DND-41 (cell line): ENCODE measurements at regions not wholly inside any gene's neighbourhood (a gene's known extent, or its start where the extent isn't known, plus 50 kb on each side); places are given as distances from the start of the nearest gene placed in this dataset.

ENCODE experiments used
- ATAC-seq: fragments of 200-7000 bp; cut with Tn5 transposase; 3 replicates; pipeline ENCODE4 v1.9.1; 2021; ENCODE audit warnings: low read depth; ENCODE audit not compliant: insufficient read depth
- DNase-seq: peaks from one replicate; pipeline ENCODE4 v3.0.0-alpha.2; 2020
- H2AFZ ChIP-seq: 2 replicates; pipeline ENCODE4 v1.6.0; 2012; ENCODE audit warnings: low read depth, low read length
- H3K27ac ChIP-seq: 2 replicates; pipeline ENCODE4 v1.5.1; 2012; ENCODE audit warnings: low read length, inconsistent platforms
- H3K27me3 ChIP-seq: fragments of 200-600 bp; sonication (generic); 2 replicates; pipeline ENCODE4 v1.6.0; 2012; ENCODE audit warnings: low read length, mild to moderate bottlenecking, inconsistent platforms; ENCODE audit not compliant: insufficient read depth, poor library complexity
- H3K36me3 ChIP-seq: 2 replicates; pipeline ENCODE4 v1.5.1; 2012; ENCODE audit warnings: low read length, inconsistent platforms; ENCODE audit not compliant: insufficient read depth
- H3K4me1 ChIP-seq: 2 replicates; pipeline ENCODE4 v1.5.1; 2012; ENCODE audit warnings: mild to moderate bottlenecking, low read length; ENCODE audit not compliant: insufficient read depth
- H3K4me2 ChIP-seq: 2 replicates; pipeline ENCODE4 v1.6.0; 2012; ENCODE audit warnings: mild to moderate bottlenecking, moderate library complexity, low read length, inconsistent platforms; ENCODE audit not compliant: insufficient read depth
- H3K4me3 ChIP-seq, 2 experiments: fragments of 200-600 bp in 1 of 2; shearing (Covaris generic) in 1 of 2; 2 replicates each; pipeline ENCODE4 v1.5.1; 2012 to 2016; ENCODE audit warnings: inconsistent platforms in 2 of 2, low read length in 2 of 2, mild to moderate bottlenecking in 2 of 2, low read depth in 1 of 2, moderate library complexity in 1 of 2
- H3K79me2 ChIP-seq: 2 replicates; pipeline ENCODE4 v1.6.0; 2012; ENCODE audit warnings: low read length, inconsistent platforms; ENCODE audit not compliant: insufficient read depth
- H3K9ac ChIP-seq: 2 replicates; pipeline ENCODE4 v1.6.0; 2012; ENCODE audit warnings: low read depth, mild to moderate bottlenecking, inconsistent platforms, low read length, moderate library complexity
- H3K9me3 ChIP-seq: 2 replicates; pipeline ENCODE4 v1.5.1; 2012; ENCODE audit warnings: low read length, moderate library complexity, mild to moderate bottlenecking, inconsistent platforms; ENCODE audit not compliant: insufficient read depth, severe bottlenecking
- H4K20me1 ChIP-seq: 2 replicates; pipeline ENCODE4 v1.6.0; 2012; ENCODE audit warnings: low read length; ENCODE audit not compliant: insufficient read depth
- EZH2 ChIP-seq: IDR thresholded peaks from 3 replicates; pipeline ENCODE4 v1.6.1; 2012; ENCODE audit warnings: borderline replicate concordance, low read depth, mild to moderate bottlenecking, moderate library complexity, low read length, inconsistent platforms; ENCODE audit not compliant: severe bottlenecking
- TF ChIP-seq, protein P1 (sequence below): IDR thresholded peaks from 2 replicates; pipeline ENCODE4 v1.5.1; 2012; ENCODE audit warnings: borderline replicate concordance, low read length, moderate library complexity, mild to moderate bottlenecking; ENCODE audit not compliant: poor library complexity, severe bottlenecking; ENCODE audit errors: extremely low read depth

DNA sequence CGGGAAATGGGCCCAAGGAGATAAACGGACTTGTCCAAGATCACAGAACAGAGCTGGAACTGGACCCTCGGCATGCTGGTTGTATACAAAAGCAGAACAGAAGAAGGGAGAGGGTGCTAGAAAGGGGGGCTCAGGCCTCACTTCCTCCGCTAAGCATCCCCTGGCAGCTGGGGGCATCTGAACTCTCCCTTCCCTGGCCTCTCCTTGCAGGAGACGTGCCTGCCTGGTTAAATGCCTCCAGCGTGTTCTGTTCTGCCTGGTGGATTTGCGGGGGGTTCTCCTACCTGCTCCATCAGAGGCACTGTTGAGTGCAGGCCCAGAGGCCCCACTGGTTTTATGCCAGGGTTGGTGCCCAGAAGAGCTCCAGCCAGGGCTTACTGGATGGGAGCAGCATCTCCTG is 124.7 kb downstream of the ZFP36L2 start:
- DNase-seq, result no peak
- TF ChIP-seq EZH2, result no peak
- TF ChIP-seq, protein P1, sequence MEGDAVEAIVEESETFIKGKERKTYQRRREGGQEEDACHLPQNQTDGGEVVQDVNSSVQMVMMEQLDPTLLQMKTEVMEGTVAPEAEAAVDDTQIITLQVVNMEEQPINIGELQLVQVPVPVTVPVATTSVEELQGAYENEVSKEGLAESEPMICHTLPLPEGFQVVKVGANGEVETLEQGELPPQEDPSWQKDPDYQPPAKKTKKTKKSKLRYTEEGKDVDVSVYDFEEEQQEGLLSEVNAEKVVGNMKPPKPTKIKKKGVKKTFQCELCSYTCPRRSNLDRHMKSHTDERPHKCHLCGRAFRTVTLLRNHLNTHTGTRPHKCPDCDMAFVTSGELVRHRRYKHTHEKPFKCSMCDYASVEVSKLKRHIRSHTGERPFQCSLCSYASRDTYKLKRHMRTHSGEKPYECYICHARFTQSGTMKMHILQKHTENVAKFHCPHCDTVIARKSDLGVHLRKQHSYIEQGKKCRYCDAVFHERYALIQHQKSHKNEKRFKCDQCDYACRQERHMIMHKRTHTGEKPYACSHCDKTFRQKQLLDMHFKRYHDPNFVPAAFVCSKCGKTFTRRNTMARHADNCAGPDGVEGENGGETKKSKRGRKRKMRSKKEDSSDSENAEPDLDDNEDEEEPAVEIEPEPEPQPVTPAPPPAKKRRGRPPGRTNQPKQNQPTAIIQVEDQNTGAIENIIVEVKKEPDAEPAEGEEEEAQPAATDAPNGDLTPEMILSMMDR, result no peak
- peaks cover 20% of the 10 kb centered on the region for H3K4me1 ChIP-seq
- H3K36me3 ChIP-seq, result no peaks in the 10 kb centered on the region
- H3K4me2 ChIP-seq, result no peak overlapping the region
- H4K20me1 ChIP-seq, result no peaks in the 10 kb centered on the region
- no peak for ATAC-seq
- no peak overlapping the region for H3K9ac ChIP-seq
- H3K9me3 ChIP-seq, result no peaks in the 10 kb centered on the region
- H2AFZ ChIP-seq, result no peak overlapping the region
- peak overlapping the region; percentile 27; the same call in 1 of the 2 replicates for H3K27ac ChIP-seq
- no peak overlapping the region for H3K4me3 ChIP-seq
- H3K27me3 ChIP-seq, result no peaks in the 10 kb centered on the region
- no peaks in the 10 kb centered on the region for H3K79me2 ChIP-seq

DNA sequence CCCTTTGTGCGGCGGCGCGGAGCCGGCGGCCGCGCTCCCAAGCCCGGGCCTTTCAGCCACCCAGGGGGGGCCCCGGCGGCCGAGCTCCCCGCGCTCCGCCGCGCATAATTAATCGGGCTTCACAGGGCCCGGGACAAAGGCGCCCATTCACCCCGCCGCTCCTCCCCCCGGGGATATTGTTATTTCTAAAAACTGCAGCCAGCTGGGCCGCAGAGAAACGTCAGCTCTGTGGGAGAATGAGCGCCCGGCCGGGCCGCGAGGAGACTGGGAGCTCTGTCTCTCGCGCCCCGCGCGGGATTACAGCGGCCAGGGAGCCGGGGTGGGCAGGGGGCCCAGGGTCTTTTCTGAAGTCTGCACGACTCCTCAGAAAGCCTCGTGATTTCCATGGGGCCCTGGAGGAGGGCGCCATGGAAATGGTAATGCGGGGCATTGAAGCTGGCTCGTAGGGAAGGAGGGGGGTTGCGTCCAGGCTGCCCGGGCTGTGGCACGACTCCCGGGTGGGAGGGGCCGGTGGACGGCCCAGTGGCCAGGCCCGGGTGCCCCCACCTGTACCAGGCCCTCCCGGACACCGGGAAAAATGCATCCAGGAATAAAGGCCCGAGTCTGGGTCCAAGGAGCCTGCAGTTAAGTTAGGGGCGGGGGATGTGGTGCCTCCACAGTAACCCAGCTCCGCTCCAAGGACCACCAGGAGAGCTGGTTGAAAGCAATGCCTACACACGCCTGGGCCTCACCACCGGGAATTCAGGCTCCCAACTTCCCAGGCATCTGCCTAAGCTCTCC is 125.3 kb downstream of the ZFP36L2 start:
- Histone ChIP-seq H3K9me3 (no peaks in the 10 kb centered on the region), H3K27ac (0 out of 2 replicates have a peak overlapping the region, but pooled peaks have one; percentile 27), H3K4me3 (no peak overlapping the region), H3K79me2 (no peaks in the 10 kb centered on the region), H3K4me1 (peaks cover 14% of the 10 kb centered on the region), H3K36me3 (no peaks in the 10 kb centered on the region), H3K9ac (no peak overlapping the region), H2AFZ (no peak overlapping the region), H3K4me2 (no peak overlapping the region), H3K27me3 (no peaks in the 10 kb centered on the region), H4K20me1 (no peaks in the 10 kb centered on the region)
- ATAC-seq, result no peak
- DNase-seq, result no peak
- TF ChIP-seq, protein P1, result no peak
- no peak for TF ChIP-seq EZH2

GRCh38 chr2:43100362-43100882 is 126.0 kb downstream of the ZFP36L2 start:
- Histone ChIP-seq H2AFZ (no peak overlapping the region), H3K36me3 (no peaks in the 10 kb centered on the region), H3K9me3 (no peaks in the 10 kb centered on the region), H3K27me3 (no peaks in the 10 kb centered on the region), H3K9ac (no peak overlapping the region), H3K4me2 (no peak overlapping the region), H4K20me1 (no peaks in the 10 kb centered on the region), H3K4me1 (peaks cover 7% of the 10 kb centered on the region), H3K27ac (no peak overlapping the region), H3K79me2 (no peaks in the 10 kb centered on the region), H3K4me3 (no peak overlapping the region)
- no peak for DNase-seq
- no peak for TF ChIP-seq EZH2
- TF ChIP-seq, protein P1, result no peak
- ATAC-seq, result no peak
